SK-N-SH (cell line): ENCODE measurements at regions not wholly inside any gene's neighbourhood (a gene's known extent, or its start where the extent isn't known, plus 50 kb on each side); places are given as distances from the start of the nearest gene placed in this dataset.

Experiments
- CTCF ChIA-PET: fragments of 300-600, 350-600 bp; formaldehyde crosslinking; extraction: SDS; loops from one replicate; lab custom pipeline; 2021; lab: Yijun Ruan, JAX
- POLR2A ChIA-PET: fragments of 350-600 bp; sonication (Branson Sonifier 250); formaldehyde crosslinking; extraction: SDS; loops from one replicate; lab custom pipeline; 2020; ENCODE audit warnings: antibody characterized with exemption, inconsistent platforms; lab: Yijun Ruan, JAX
- DNase-seq: peaks from one replicate; pipeline ENCODE4 v3.0.0; 2012
- H2AFZ ChIP-seq: fragments of 200-600 bp; sonication (generic); 2 replicates; pipeline ENCODE4 v1.8.1; 2016; ENCODE audit warnings: antibody characterized with exemption, mild to moderate bottlenecking, low read depth
- H3F3A ChIP-seq: fragments of 200-600 bp; sonication (generic); replicated peaks from 2 replicates; pipeline ENCODE3; 2016; ENCODE audit warnings: antibody characterized with exemption, mild to moderate bottlenecking; ENCODE audit not compliant: insufficient read depth
- H3K27ac ChIP-seq, 2 experiments: fragments of 200-500 bp in 1 of 2; fragments of 200-600 bp in 1 of 2; sonication (Bioruptor generic) in 1 of 2; sonication (generic), shearing (Covaris generic) in 1 of 2; 2 replicates each; pipeline versions ENCODE4 v1.5.1 to v1.6.1; 2014 to 2016; ENCODE audit warnings: low read depth in 2 of 2, inconsistent platforms in 1 of 2, low read length in 1 of 2, mild to moderate bottlenecking in 1 of 2, mixed read lengths in 1 of 2
- H3K27me3 ChIP-seq: fragments of 200-600 bp; sonication (generic), shearing (Covaris generic); 2 replicates; pipeline ENCODE4 v1.6.1; 2016; ENCODE audit warnings: mixed run types; ENCODE audit not compliant: insufficient read depth
- H3K36me3 ChIP-seq, 2 experiments: fragments of 200-500 bp in 1 of 2; fragments of 200-600 bp in 1 of 2; sonication (Bioruptor generic) in 1 of 2; sonication (generic) in 1 of 2; replicated peaks in 1 of 2; 2 replicates each; pipeline versions ENCODE3 to v1.5.1; 2014 to 2016; ENCODE audit warnings: low read length in 1 of 2, mild to moderate bottlenecking in 1 of 2; ENCODE audit not compliant: insufficient read depth in 2 of 2, control insufficient read depth in 1 of 2
- H3K4me1 ChIP-seq, 2 experiments: fragments of 200-500 bp in 1 of 2; fragments of 200-600 bp in 1 of 2; sonication (Bioruptor generic) in 1 of 2; sonication (generic), shearing (Covaris generic) in 1 of 2; 2 replicates each; pipeline versions ENCODE4 v1.5.1 to v1.6.1; 2014 to 2016; ENCODE audit warnings: low read depth in 1 of 2, low read length in 1 of 2, mixed run types in 1 of 2; ENCODE audit not compliant: insufficient read depth in 2 of 2, control insufficient read depth in 1 of 2
- H3K4me2 ChIP-seq: fragments of 200-600 bp; sonication (generic), shearing (Covaris generic); 2 replicates; pipeline ENCODE4 v1.6.1; 2017; ENCODE audit warnings: mixed run types
- H3K4me3 ChIP-seq, 2 experiments: fragments of 200-500 bp in 1 of 2; fragments of 200-600 bp in 1 of 2; sonication (Bioruptor generic) in 1 of 2; sonication (generic), shearing (Covaris generic) in 1 of 2; 2 replicates each; pipeline versions ENCODE4 v1.5.1 to v1.8.1; 2014 to 2016; ENCODE audit warnings: low read depth in 2 of 2, inconsistent platforms in 1 of 2, low read length in 1 of 2, mild to moderate bottlenecking in 1 of 2, mixed read lengths in 1 of 2, moderate library complexity in 1 of 2
- H3K79me2 ChIP-seq: fragments of 200-600 bp; sonication (generic); 2 replicates; pipeline ENCODE4 v1.8.1; 2017; ENCODE audit warnings: mild to moderate bottlenecking; ENCODE audit not compliant: insufficient read depth
- H3K9ac ChIP-seq: fragments of 200-600 bp; sonication (generic); 2 replicates; pipeline ENCODE4 v1.6.1; 2017; ENCODE audit warnings: mixed run types
- H3K9me2 ChIP-seq: fragments of 200-600 bp; sonication (generic); 2 replicates; pipeline ENCODE4 v1.6.1; 2017; ENCODE audit warnings: mixed run types
- H3K9me3 ChIP-seq: fragments of 200-600 bp; sonication (generic); 2 replicates; pipeline ENCODE4 v1.6.1; 2017; ENCODE audit warnings: mixed run types, mild to moderate bottlenecking, moderate library complexity
- H4K20me1 ChIP-seq: fragments of 200-600 bp; sonication (generic); 2 replicates; pipeline ENCODE4 v1.6.1; 2017; ENCODE audit warnings: mild to moderate bottlenecking, mixed run types; ENCODE audit not compliant: insufficient read depth
- ELF1 ChIP-seq: IDR thresholded peaks from 2 replicates; pipeline ENCODE4 v1.4.0; 2012
- FOSL2 ChIP-seq: IDR thresholded peaks from 2 replicates; pipeline ENCODE4 v1.4.0; 2012; ENCODE audit warnings: low read depth, mild to moderate bottlenecking, moderate library complexity, borderline replicate concordance
- IRF3 ChIP-seq: fragments of 150-350 bp; IDR thresholded peaks from 2 replicates; pipeline ENCODE4 v1.6.1; 2016; ENCODE audit warnings: mild to moderate bottlenecking, low read depth, low read length
- MAX ChIP-seq: IDR thresholded peaks from 2 replicates; pipeline ENCODE4 v1.4.0; 2012; ENCODE audit warnings: low read depth
- MEF2A ChIP-seq: IDR thresholded peaks from 2 replicates; pipeline ENCODE4 v1.4.0; 2012; ENCODE audit warnings: low read depth, borderline replicate concordance
- MXI1 ChIP-seq: IDR thresholded peaks from 2 replicates; pipeline ENCODE4 v1.6.1; 2012; ENCODE audit warnings: mild to moderate bottlenecking, low read depth, low read length, improper control_type of control experiment
- NRF1 ChIP-seq: IDR thresholded peaks from 2 replicates; pipeline ENCODE4 v1.6.1; 2012; ENCODE audit warnings: low read depth, mild to moderate bottlenecking, low read length
- POLR2AphosphoS5 ChIP-seq: IDR thresholded peaks from 2 replicates; pipeline ENCODE4 v1.6.1; 2012; ENCODE audit warnings: low read depth, low read length
- RCOR1 ChIP-seq: fragments of 150-350 bp; IDR thresholded peaks from 2 replicates; pipeline ENCODE4 v1.6.1; 2017; ENCODE audit warnings: antibody characterized with exemption, low read length
- REST ChIP-seq: IDR thresholded peaks from 2 replicates; pipeline ENCODE4 v1.6.1; 2012; ENCODE audit warnings: mild to moderate bottlenecking, low read depth, low read length, moderate library complexity
- RFX5 ChIP-seq: IDR thresholded peaks from 2 replicates; pipeline ENCODE4 v1.6.1; 2012; ENCODE audit warnings: mild to moderate bottlenecking, improper control_type of control experiment, low read length
- SIN3A ChIP-seq: IDR thresholded peaks from 2 replicates; pipeline ENCODE4 v1.6.1; 2012; ENCODE audit warnings: low read depth, mild to moderate bottlenecking, low read length, moderate library complexity, borderline replicate concordance
- SMC3 ChIP-seq: IDR thresholded peaks from 2 replicates; pipeline ENCODE4 v1.6.1; 2012; ENCODE audit warnings: low read depth, low read length, improper control_type of control experiment
- TAF1 ChIP-seq: IDR thresholded peaks from 2 replicates; pipeline ENCODE4 v1.6.1; 2012; ENCODE audit warnings: low read depth, mild to moderate bottlenecking, low read length, moderate library complexity, borderline replicate concordance
- TCF12 ChIP-seq: IDR thresholded peaks from 2 replicates; pipeline ENCODE4 v1.4.0; 2012
- TEAD4 ChIP-seq: IDR thresholded peaks from 2 replicates; pipeline ENCODE4 v1.4.0; 2012; ENCODE audit warnings: mild to moderate bottlenecking, borderline replicate concordance; ENCODE audit not compliant: insufficient read depth
- USF1 ChIP-seq: IDR thresholded peaks from 2 replicates; pipeline ENCODE4 v1.4.0; 2012; ENCODE audit warnings: low read depth, borderline replicate concordance
- YY1 ChIP-seq: IDR thresholded peaks from 2 replicates; pipeline ENCODE4 v1.4.0; 2012; ENCODE audit warnings: low read depth, mild to moderate bottlenecking
- TF ChIP-seq, protein P1 (sequence below): fragments of 200-600 bp; sonication (generic); IDR thresholded peaks from 2 replicates; pipeline ENCODE4 v1.6.1; 2017; ENCODE audit warnings: antibody characterized with exemption, mild to moderate bottlenecking, moderate library complexity

- ChIA-PET CTCF (no interaction called here), POLR2A (interaction anchor here (0.6 kb wide), 1 partner anchor 16 kb away, joined by 3 read pairs; no protein-coding TSS in a partner anchor)
- Histone ChIP-seq H3K9me3 (no peaks in the 10 kb centered on the region), H3K27me3 (no peaks in the 10 kb centered on the region), H4K20me1 (no peaks in the 10 kb centered on the region), H3K4me3 (no peak overlapping the region), H2AFZ (no peak overlapping the region), H3K9me2 (no peaks in the 10 kb centered on the region), H3K27ac (no peak overlapping the region), H3K4me1 (no peaks in the 10 kb centered on the region), H3K79me2 (no peaks in the 10 kb centered on the region), H3K4me2 (no peak overlapping the region), H3K36me3 (no peaks in the 10 kb centered on the region), H3F3A (no peaks in the 10 kb centered on the region), H3K9ac (no peak overlapping the region)
- TF ChIP-seq REST (no peak), RCOR1 (no peak), TCF12 (no peak), RFX5 (no peak), SMC3 (no peak), YY1 (no peak), NRF1 (no peak), TAF1 (no peak), MXI1 (no peak), IRF3 (no peak), ELF1 (no peak), MAX (no peak), MEF2A (no peak), FOSL2 (no peak), USF1 (no peak), POLR2AphosphoS5 (no peak), TEAD4 (no peak), SIN3A (no peak)
- TF ChIP-seq, protein P1, sequence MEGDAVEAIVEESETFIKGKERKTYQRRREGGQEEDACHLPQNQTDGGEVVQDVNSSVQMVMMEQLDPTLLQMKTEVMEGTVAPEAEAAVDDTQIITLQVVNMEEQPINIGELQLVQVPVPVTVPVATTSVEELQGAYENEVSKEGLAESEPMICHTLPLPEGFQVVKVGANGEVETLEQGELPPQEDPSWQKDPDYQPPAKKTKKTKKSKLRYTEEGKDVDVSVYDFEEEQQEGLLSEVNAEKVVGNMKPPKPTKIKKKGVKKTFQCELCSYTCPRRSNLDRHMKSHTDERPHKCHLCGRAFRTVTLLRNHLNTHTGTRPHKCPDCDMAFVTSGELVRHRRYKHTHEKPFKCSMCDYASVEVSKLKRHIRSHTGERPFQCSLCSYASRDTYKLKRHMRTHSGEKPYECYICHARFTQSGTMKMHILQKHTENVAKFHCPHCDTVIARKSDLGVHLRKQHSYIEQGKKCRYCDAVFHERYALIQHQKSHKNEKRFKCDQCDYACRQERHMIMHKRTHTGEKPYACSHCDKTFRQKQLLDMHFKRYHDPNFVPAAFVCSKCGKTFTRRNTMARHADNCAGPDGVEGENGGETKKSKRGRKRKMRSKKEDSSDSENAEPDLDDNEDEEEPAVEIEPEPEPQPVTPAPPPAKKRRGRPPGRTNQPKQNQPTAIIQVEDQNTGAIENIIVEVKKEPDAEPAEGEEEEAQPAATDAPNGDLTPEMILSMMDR = no peak
- DNase-seq = no peak
Measured at GRCh38 chr13:38255600-38255999, 94.1 kb upstream of the UFM1 start.
